HG03565 (cell line): ENCODE measurements at regions not wholly inside any gene's neighbourhood (a gene's known extent, or its start where the extent isn't known, plus 50 kb on each side); places are given as distances from the start of the nearest gene placed in this dataset.
"Not testable (repeated sequence)": the region's sequence is repeated elsewhere in the genome, so short reads cannot be mapped to it uniquely, and the experiment has no call there.

Experiments used
- ATAC-seq: cut with Tn5 transposase; IDR thresholded peaks from one replicate; pipeline ENCODE4 v1.9.1; 2021; ENCODE audit warnings: mild to moderate bottlenecking, moderate library complexity; ENCODE audit not compliant: unreplicated experiment

GRCh38 chr5:98330871-98331270 lies 442.6 kb upstream of the RGMB start:
- ATAC-seq = no peak

GRCh38 chr5:98333921-98334320 lies 439.5 kb upstream of the RGMB start:
- no peak for ATAC-seq

GRCh38 chr5:98334946-98335345 lies 438.5 kb upstream of the RGMB start:
- no peak for ATAC-seq

- ATAC-seq = no peak
These were observed 434.2 kb upstream of the RGMB start for GRCh38 chr5:98339141-98339848.

- no peak for ATAC-seq
These were observed 432.1 kb upstream of the RGMB start for GRCh38 chr5:98341038-98342032.

- ATAC-seq = not testable (repeated sequence)
These were observed 430.4 kb upstream of the RGMB start for GRCh38 chr5:98342958-98343660.

GRCh38 chr5:98349251-98349989 lies 424.0 kb upstream of the RGMB start:
- ATAC-seq = no peak

- no peak for ATAC-seq
These were observed 423.5 kb upstream of the RGMB start for GRCh38 chr5:98349990-98350365.

GRCh38 chr5:98354922-98355321 lies 418.5 kb upstream of the RGMB start:
- no peak for ATAC-seq

- no peak for ATAC-seq
These were observed 412.9 kb upstream of the RGMB start for GRCh38 chr5:98360548-98360947.

- no peak for ATAC-seq
These were observed 410.3 kb upstream of the RGMB start for GRCh38 chr5:98363157-98363556.

GRCh38 chr5:98364549-98364948 lies 408.9 kb upstream of the RGMB start:
- ATAC-seq = no peak

GRCh38 chr5:98365126-98365525 lies 408.3 kb upstream of the RGMB start:
- no peak for ATAC-seq

GRCh38 chr5:98368141-98368540 lies 405.3 kb upstream of the RGMB start:
- no peak for ATAC-seq

- ATAC-seq = no peak
These were observed 401.1 kb upstream of the RGMB start for GRCh38 chr5:98372351-98372750.

- ATAC-seq = no peak
These were observed 381.4 kb upstream of the RGMB start for GRCh38 chr5:98391921-98392625.

- not testable (repeated sequence) for ATAC-seq
These were observed 380.3 kb upstream of the RGMB start for GRCh38 chr5:98393205-98393604.

GRCh38 chr5:98397081-98397480 lies 376.4 kb upstream of the RGMB start:
- ATAC-seq = no peak

- ATAC-seq = no peak
These were observed 375.0 kb upstream of the RGMB start for GRCh38 chr5:98398465-98398864.

- ATAC-seq = no peak
These were observed 371.8 kb upstream of the RGMB start for GRCh38 chr5:98401656-98402055.
